HG03558 (cell line): ENCODE measurements at regions not wholly inside any gene's neighbourhood (a gene's known extent, or its start where the extent isn't known, plus 50 kb on each side); places are given as distances from the start of the nearest gene placed in this dataset.
"Not testable (repeated sequence)": the region's sequence is repeated elsewhere in the genome, so short reads cannot be mapped to it uniquely, and the experiment has no call there.

Experiments used
- ATAC-seq: cut with Tn5 transposase; IDR thresholded peaks from one replicate; pipeline ENCODE4 v1.9.1; 2021; ENCODE audit warnings: moderate number of reproducible peaks; ENCODE audit not compliant: unreplicated experiment; ENCODE audit errors: extremely low read depth

DNA sequence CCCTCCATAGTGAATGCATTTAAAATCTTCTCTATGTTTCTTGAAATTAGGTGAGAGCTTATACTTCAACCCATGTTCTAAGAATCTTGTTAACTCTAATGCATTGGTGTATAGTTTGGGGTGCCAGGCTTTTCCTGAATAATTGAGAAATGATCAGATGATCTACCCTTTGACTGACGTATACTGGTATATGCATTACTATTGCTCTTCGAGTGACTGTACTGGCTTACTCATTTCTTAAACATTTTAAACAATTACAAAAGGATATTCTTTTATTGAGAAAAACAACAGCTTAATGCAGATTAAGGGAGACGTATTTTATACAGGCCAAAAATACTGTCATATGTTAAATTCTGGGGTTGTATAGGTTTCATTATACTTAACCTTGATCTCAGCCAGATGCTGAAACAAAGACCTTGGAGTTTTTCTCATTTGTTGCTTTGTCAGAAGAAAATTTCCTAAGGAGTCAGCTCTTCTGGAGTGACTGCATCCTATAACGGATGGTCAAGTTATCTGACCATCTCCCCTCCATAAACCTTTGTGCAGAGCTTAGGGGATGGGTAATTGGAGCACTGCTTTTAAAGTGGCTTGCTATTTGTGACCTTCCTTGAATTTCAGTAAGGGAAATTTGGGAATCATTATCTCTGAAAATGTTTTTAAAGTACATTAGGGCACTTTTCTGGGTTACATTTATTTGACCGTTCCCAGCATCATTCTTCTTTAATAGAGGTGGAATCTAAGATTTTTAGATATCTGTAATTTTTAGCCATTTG lies 507.6 kb downstream of the PCNX1 start:
- no peak for ATAC-seq

DNA sequence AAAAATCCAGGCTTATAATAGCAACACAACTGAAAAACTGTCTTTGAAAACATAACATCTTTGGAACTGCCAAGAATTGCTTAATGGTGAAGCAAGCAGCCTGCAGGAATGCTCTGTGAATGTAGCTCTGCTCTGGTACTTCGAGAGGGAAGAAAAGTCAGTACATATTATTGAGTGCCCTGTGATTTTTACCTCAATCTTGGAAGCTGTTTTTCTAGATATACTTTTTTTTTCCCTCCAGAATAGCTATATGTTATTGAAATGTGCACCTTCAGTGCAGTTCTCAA lies 508.1 kb downstream of the PCNX1 start:
- no peak for ATAC-seq

DNA sequence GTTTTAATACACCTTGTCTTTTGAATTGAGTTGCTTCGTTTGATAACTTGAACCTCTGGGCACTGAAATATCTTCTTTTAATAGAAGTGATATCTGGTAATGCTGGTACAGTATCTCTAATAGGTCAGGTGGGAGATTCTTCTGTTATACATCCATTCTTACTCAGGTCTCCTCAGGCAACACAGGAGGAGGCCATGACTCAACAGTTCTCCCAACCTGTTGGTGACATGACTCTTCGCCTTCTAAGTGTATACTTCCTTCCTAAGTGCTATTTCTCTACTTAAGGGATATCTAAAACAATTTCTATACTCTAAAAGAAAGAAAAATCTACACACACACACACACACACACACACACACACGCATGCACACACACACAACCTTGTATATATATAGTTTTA lies 509.1 kb downstream of the PCNX1 start:
- no peak for ATAC-seq

GRCh38 chr14:71418532-71419245 lies 511.4 kb downstream of the PCNX1 start:
- no peak for ATAC-seq

DNA sequence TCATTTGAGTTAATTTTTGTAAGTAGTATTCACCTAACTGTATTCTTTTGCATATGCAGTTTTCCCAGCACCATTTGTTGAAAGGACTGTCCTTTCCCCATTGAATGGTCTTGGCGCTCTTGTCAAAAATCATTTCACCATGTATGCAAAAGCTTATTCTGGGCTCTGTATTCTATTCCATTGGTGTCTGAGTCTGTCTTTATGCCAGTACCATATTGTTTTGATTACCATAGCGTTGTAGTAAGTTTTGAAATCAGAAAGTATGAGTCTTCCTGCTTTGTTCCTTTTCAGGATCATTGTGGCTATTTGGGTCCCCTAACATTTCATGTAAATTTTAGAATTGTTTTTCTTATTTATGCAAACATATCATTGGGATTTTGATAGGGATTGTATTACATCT lies 508.7 kb upstream of the RGS6 start:
- no peak for ATAC-seq

DNA sequence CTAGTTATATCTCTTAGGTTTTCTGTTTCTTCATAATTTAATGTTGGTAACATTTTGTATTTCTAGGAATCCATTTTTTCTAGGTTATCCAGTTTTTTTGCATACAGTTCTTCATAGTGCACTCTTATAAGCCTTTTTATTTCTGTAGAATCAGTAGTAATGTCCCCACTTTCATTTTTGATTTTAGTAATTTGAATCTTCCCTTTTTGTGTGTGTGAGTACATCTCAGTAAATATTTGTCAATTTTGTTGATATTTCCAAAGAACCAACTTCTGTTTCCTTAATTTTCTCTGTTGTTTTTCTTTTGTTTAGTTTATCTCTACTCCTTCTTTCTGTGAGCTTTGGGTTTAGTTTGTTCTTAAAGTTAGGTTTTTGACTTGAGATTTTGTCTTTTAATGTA lies 507.3 kb upstream of the RGS6 start:
- no peak for ATAC-seq

- no peak for ATAC-seq
These were observed 506.2 kb upstream of the RGS6 start for GRCh38 chr14:71426001-71426400.

- ATAC-seq: no peak
These were observed 502.3 kb upstream of the RGS6 start for GRCh38 chr14:71429902-71430301.

DNA sequence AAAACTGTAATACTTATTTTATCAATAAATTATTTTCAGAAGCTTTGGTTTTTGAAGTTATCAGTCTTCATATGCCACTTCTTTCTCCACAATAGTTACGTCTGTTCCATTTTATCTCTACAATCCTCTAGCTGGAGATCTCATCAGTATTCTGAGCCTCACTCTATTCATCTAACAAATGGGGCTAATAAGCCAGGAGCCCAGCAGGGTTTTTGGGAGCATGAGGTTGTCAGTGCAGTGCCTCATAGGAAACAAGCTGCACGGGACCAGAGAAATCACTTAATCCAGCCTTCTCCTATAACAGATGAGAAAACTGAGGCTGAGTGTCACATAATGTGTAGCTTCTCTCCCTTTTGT lies 501.9 kb upstream of the RGS6 start:
- ATAC-seq: no peak

DNA sequence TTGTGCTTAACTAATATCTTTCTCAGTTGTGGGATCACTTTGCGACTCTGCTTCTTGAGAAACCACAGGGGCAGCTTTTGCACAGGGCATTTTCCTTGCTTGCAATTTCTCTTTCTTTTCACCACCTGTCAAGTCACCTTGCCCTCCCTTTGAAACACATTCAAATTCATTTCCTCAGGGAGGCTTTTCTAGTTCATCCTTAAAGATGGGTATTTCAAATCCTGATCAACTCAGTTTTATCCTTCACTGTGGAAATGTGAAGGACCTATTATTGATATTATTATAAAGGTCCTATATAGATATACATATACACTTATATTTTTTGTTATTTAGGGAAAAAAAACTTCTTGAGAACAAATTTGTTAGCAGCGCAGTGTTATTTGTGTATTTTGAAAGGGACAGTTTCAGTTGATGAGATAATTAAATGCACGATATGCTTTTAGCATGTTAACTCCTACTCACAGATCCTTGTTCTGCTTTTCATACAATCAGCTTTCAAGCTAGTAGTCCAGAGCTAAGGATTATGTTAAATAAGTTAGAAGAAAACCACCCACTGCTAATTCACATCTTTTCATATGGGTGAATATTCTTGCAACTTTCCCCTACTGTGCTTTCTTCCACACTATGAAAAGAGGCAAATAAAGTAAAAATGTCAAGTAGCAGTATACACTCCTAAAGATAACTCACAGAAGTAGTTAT lies 501.4 kb upstream of the RGS6 start:
- ATAC-seq: no peak

DNA sequence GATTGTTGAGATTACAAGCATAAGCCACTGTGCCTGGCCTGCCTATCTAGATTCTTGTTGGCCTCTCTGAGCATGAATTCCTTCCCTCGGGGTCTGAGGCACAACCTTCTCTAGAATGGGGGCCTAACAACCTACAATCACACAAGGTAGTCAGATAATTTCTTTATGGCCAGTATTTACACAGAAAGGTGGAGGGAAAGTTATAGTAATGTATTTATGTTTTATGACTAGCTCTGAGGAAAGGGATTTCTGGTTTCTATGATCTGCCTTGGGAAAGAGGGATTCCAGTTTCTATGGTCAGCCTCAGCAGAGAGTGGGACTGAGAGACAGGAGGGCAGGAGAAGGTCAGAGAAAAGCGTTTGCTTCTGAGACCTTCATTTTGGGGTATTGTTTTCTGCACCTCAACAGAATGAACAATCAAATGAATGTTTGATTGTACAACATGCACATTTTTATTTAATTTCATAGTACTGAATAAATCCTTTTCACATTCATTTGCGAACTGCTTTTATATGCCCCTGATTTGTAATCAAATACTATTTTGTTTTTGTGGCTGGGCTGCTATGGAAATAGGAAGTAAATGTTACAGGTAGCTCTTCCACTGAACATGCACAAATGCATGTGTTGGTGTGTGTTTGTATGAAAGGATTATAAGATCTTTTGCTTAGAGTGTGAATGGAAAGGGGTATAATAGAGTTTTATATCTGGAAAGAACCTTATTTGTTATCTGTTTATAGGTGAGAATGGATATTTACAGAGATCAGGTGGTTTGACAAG lies 499.7 kb upstream of the RGS6 start:
- ATAC-seq: no peak

DNA sequence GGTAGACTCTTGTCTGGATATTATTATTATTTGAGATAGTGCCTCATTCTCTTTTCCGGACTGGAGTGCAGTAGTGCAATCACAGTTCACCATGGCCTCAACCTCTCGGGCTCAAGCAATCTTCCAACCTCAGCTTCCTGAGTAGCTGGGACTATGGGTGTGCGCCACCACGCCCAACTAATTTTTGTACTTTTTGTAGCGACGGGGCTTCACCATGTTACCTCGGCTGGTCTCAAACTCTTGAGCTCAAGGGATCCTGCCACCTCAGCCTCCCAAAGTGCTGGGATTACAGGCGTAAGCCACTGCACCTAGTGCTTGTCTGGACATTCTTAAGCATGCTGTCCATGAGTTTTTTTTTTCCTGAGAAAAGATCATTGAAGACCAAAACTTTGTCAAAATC lies 498.9 kb upstream of the RGS6 start:
- no peak for ATAC-seq

GRCh38 chr14:71435641-71436040 lies 496.6 kb upstream of the RGS6 start:
- ATAC-seq: not testable (repeated sequence)

DNA sequence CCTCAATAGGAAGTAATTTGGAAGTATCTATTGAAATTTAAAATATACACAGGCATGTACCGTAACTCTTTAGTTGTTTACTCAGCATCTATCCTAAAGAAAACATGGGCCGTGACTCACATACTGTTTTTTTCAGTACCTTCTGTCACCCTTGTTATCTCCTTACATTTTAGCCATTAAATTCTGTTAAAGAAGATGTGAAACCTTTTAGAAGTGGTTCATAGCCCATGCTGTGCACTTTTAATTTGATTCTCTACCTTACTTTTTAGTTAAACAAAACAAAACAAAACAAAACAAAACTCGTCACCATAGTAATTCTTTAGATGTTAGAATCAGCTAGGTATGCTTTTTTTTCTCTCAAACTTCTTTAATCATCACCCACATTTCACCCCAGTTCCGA lies 494.4 kb upstream of the RGS6 start:
- ATAC-seq: no peak

DNA sequence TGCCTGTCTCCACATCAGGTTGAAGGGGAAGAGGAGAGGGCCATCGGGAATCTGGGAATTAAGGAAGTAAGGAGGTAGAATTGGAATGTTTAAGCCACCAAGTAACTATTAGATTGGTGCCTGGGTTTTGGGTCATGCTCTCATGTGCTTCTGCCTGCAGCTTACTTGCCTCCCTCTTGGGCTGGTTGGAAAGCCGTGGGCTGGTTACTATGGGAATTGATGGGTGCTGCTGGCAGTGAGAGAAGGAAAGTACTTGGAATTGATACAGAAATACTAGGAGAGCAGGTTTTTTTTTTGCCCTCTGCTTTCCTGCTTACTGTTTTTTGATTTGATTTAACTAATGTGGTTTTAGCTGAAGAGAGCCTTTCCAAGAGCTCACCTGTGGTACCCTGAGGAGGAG lies 493.5 kb upstream of the RGS6 start:
- no peak for ATAC-seq

DNA sequence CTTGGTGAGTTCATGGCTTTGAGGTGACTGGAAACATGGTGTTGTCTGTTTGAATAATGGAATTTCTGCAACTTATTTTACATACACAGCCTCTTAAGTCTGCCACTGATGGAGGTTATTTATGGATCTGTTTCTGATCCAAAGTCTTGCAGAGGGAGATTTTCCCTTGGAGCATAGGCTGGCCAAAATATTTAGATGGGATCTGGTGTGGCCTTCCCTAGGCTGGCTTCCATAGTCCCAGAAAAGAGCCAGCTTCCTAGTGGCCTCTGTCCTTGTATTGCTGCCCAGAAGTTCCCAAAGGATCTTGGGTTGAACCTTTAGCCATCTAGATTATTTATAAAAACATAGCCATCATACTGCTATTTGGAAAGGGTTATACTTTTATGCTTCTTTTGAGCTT lies 491.1 kb upstream of the RGS6 start:
- ATAC-seq: no peak

DNA sequence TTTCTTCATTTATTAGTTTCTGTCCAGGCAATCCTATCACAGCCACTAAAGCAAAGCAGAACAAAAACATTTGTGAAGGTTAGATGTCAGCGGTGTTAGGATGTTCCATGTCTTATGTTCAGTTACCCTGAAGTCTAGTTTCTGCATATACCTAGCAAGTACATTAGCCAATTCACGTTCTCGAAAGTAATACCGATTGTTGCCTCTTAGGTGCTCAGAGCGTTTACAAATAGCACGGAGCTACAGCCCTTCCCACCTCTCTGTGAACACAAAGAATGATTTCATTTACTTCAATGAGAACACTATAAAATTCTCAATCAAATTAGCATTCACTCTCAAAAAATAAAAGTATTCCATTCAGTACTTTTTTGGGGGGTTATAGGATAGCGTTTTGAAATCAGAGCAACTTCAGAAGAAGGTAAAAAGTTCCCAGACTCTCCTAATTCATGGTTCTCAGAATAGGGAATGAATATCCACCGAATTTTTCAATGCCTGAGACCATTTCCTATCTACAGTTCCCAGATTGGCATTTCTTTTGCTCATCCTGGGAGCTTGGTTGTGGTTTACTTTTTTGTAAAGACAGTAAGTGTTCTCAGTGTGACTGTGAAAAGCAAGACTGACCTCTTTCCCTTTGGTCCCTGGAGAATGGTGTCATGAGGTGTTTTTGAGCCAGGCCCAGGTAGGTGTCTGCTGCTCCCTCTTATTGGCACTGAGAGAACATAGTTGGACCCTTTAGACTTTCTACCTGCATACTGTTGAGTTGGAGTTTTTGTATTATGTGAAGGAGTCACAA lies 488.0 kb upstream of the RGS6 start:
- no peak for ATAC-seq

DNA sequence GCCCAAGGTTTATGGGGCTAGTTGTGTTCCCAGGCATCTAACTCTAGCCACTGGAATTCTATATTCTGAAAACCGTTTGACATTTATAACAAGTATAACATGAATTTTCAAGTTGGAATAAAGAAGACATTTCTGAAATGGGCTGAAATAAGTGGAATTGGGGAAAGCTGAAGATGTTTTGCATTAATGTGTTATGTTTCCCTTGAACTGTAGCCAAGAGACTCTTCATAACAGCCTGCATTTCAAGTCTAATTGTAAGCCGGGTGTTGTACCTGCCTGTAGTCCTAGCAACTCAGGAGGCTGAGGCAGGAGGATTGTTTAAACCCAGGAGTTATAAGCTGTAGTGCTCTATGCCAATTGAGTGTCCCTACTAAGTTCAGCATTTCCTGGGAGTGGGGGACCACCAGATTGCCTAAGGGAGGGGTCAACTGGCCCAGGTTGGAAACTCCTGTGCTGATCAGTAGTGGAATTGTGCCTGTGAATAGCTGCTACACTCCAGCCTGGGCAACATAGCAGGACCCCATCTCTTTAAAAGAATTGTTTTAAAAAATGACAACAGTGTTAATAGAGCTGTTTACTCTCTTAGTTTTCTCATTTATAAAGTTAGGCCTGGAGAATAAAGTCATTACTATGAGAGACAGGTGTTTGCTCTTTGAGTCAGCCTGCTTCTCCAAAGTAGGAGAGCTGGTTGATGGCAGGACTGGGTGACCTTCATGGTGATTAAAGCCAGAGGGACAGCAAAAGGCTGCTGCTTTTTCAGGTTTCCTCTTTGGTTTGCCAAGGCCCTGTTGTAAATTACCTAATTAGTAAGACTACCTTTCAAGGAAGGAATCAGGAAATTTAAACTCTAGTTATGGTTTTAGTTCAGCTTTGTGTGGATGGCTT lies 483.6 kb upstream of the RGS6 start:
- no peak for ATAC-seq
